Keratinocyte (primary cell): ENCODE measurements at regions not wholly inside any gene's neighbourhood (a gene's known extent, or its start where the extent isn't known, plus 50 kb on each side); places are given as distances from the start of the nearest gene placed in this dataset.

ENCODE experiments used
- DNase-seq: peaks from one replicate; pipeline ENCODE4 v3.0.0-alpha.2; 2011; ENCODE audit warnings: low read depth, missing footprints, low spot score
- FAIRE-seq: peaks from 2 replicates; lab custom pipeline; 2011; peaks lifted over from hg19 to GRCh38; lab: Jason Lieb, UNC
- H2AFZ ChIP-seq: 2 replicates; pipeline ENCODE4 v1.6.0; 2012; ENCODE audit warnings: low read length, control low read depth, inconsistent platforms; ENCODE audit not compliant: control insufficient read depth
- H3K27ac ChIP-seq: 2 replicates; pipeline ENCODE4 v1.5.1; 2011; ENCODE audit warnings: low read length; ENCODE audit not compliant: control insufficient read depth, insufficient read depth
- H3K27me3 ChIP-seq: 3 replicates; pipeline ENCODE4 v1.6.0; 2011; ENCODE audit warnings: low read length; ENCODE audit not compliant: control insufficient read depth, insufficient read depth; ENCODE audit errors: extremely low read depth
- H3K36me3 ChIP-seq, 2 experiments: 2 replicates in 1 of 2; 3 replicates in 1 of 2; pipeline ENCODE4 v1.5.1; 2011; ENCODE audit warnings: low read length in 2 of 2, mild to moderate bottlenecking in 1 of 2; ENCODE audit not compliant: control insufficient read depth in 2 of 2, insufficient read depth in 2 of 2; ENCODE audit errors: extremely low read depth in 1 of 2
- H3K4me1 ChIP-seq: 3 replicates; pipeline ENCODE4 v1.5.1; 2011; ENCODE audit warnings: low read length; ENCODE audit not compliant: control insufficient read depth, insufficient read depth; ENCODE audit errors: extremely low read depth
- H3K4me2 ChIP-seq: 3 replicates; pipeline ENCODE4 v1.6.0; 2011; ENCODE audit warnings: low read depth, low read length; ENCODE audit not compliant: control insufficient read depth, insufficient read depth; ENCODE audit errors: extremely low read depth
- H3K4me3 ChIP-seq, 3 experiments: fragments of 200-600 bp in 1 of 3; sonication (generic) in 1 of 3; 2 replicates in 2 of 3; 3 replicates in 1 of 3; pipeline ENCODE4 v1.5.1; 2011 to 2016; ENCODE audit warnings: low read length in 3 of 3, mild to moderate bottlenecking in 3 of 3, control low read depth in 2 of 3, inconsistent platforms in 1 of 3, low read depth in 1 of 3, mixed read lengths in 1 of 3, mixed run types in 1 of 3, moderate library complexity in 1 of 3; ENCODE audit not compliant: control insufficient read depth in 2 of 3, insufficient read depth in 2 of 3; ENCODE audit errors: extremely low read depth in 1 of 3
- H3K79me2 ChIP-seq: 2 replicates; pipeline ENCODE4 v1.6.0; 2012; ENCODE audit warnings: low read length; ENCODE audit not compliant: control insufficient read depth, insufficient read depth
- H3K9ac ChIP-seq: 3 replicates; pipeline ENCODE4 v1.6.0; 2011; ENCODE audit warnings: low read length; ENCODE audit not compliant: control insufficient read depth, insufficient read depth; ENCODE audit errors: extremely low read depth
- H3K9me1 ChIP-seq: 3 replicates; pipeline ENCODE4 v1.6.0; 2011; ENCODE audit warnings: low read length; ENCODE audit not compliant: control insufficient read depth, insufficient read depth; ENCODE audit errors: extremely low read depth
- H3K9me3 ChIP-seq: 2 replicates; pipeline ENCODE4 v1.5.1; 2012; ENCODE audit warnings: low read depth, low read length; ENCODE audit not compliant: control insufficient read depth
- H4K20me1 ChIP-seq: 3 replicates; pipeline ENCODE4 v1.6.0; 2011; ENCODE audit warnings: low read length; ENCODE audit not compliant: control insufficient read depth, insufficient read depth; ENCODE audit errors: extremely low read depth
- CTCF ChIP-seq, 3 experiments: IDR thresholded peaks in 1 of 3; conservative IDR thresholded peaks in 1 of 3; optimal IDR thresholded peaks in 1 of 3; 2 replicates in 2 of 3; 3 replicates in 1 of 3; pipeline versions ENCODE3 to v1.5.1; 2011; ENCODE audit warnings: low read length in 3 of 3, mild to moderate bottlenecking in 3 of 3, moderate library complexity in 2 of 3, control low read depth in 1 of 3, inconsistent platforms in 1 of 3; ENCODE audit not compliant: insufficient read depth in 2 of 3; ENCODE audit errors: extremely low read depth in 1 of 3
- EZH2 ChIP-seq: IDR thresholded peaks from one replicate; pipeline ENCODE4 v1.6.1; 2012; ENCODE audit warnings: inconsistent platforms, mild to moderate bottlenecking, low read length, moderate library complexity
- dilution Hi-C: fragments of 300-500 bp; cut with MboI; formaldehyde crosslinking; loops from one replicate; pipeline ENCODE4 v1.7.0; 2020; ENCODE audit warnings: low sequenced_read_pairs; ENCODE audit not compliant: extremely low pct_ligation_motif_present

GRCh38 chr6:169861431-169862042 lies 110.1 kb downstream of the ERMARD start:
- Histone ChIP-seq H3K36me3 (no peaks in the 10 kb centered on the region), H3K27ac (no peak overlapping the region), H3K4me1 (peaks cover 24% of the 10 kb centered on the region), H3K4me3 (no peak overlapping the region), H3K9me3 (peaks cover 2% of the 10 kb centered on the region), H3K9ac (no peak overlapping the region), H3K4me2 (no peak overlapping the region), H3K79me2 (no peaks in the 10 kb centered on the region), H2AFZ (no peak overlapping the region), H4K20me1 (no peaks in the 10 kb centered on the region), H3K27me3 (no peaks in the 10 kb centered on the region), H3K9me1 (no peaks in the 10 kb centered on the region)
- dilution Hi-C loops = no loop called here
- TF ChIP-seq EZH2 (no peak), CTCF (optimal IDR thresholded peaks at IDR 0.05 in 1 of 3, IDR thresholded peaks at IDR 0.05 in 1 of 3, conservative IDR thresholded peaks at IDR 0.05 in 1 of 3; ENCODE audit: extremely low read depth in 1 of 3, insufficient read depth in 2 of 3, low read length in 3 of 3) (no peak)
- DNase-seq (no peak), FAIRE-seq (no peak)

- H3K4me1 ChIP-seq = peaks cover 24% of the 10 kb centered on the region
- no peak overlapping the region for H3K27ac ChIP-seq
- no peak overlapping the region for H3K4me2 ChIP-seq
- peaks cover 2% of the 10 kb centered on the region for H3K9me3 ChIP-seq
- TF ChIP-seq CTCF (optimal IDR thresholded peaks at IDR 0.05 in 1 of 3, IDR thresholded peaks at IDR 0.05 in 1 of 3, conservative IDR thresholded peaks at IDR 0.05 in 1 of 3; ENCODE audit: extremely low read depth in 1 of 3, insufficient read depth in 2 of 3, low read length in 3 of 3) = no peak
- no peaks in the 10 kb centered on the region for H4K20me1 ChIP-seq
- DNase-seq = no peak
- no peak overlapping the region for H3K9ac ChIP-seq
- dilution Hi-C loops = no loop called here
- no peaks in the 10 kb centered on the region for H3K36me3 ChIP-seq
- no peak overlapping the region for H3K4me3 ChIP-seq
- H2AFZ ChIP-seq = no peak overlapping the region
- no peaks in the 10 kb centered on the region for H3K79me2 ChIP-seq
- FAIRE-seq = no peak
- no peaks in the 10 kb centered on the region for H3K27me3 ChIP-seq
- no peaks in the 10 kb centered on the region for H3K9me1 ChIP-seq
Observed at GRCh38 chr6:169859978-169860703, 108.7 kb downstream of the ERMARD start.
